ENCODE measurements at regions not wholly inside any gene's neighbourhood (a gene's known extent, or its start where the extent isn't known, plus 50 kb on each side); places are given as distances from the start of the nearest gene placed in this dataset.

DNA sequence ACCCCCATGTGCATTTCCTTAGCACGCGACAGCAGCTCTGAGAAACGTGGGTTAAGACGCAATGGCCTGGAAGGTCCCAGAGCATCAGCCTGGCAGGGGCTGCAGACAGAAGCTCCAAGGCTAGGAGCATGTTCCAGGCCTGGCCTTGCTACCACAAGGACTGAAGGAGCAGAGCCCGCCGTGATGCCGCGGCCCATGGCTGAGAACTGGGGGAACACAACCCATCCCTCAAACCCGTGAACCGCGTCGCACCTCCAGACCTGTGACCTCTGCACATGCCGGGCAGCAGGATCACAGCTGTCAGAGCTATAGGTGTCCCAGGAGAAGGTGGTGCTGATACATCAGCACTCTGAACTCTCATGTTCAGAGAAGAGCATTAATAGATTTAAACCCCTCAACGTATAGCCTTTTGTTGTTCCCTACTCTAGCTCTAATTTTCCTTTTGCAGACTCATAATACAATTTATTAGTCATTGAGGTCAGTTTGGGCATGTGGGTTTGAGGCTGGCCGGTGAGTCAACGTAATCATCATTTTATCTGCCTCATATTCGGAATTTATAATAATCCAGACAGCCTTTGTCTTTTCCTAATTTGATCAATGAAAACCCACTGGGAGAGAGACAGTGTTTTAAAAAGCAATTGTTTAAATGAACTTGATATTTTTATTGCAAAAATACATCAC, 222.5 kb upstream of the TCERG1L start:
- no peak for TF ChIP-seq CTCF (IDR thresholded peaks at IDR 0.05)
- no peak for TF ChIP-seq POLR2A (IDR thresholded peaks at IDR 0.05)

Measured in body of pancreas (tissue), 4 donors.